H1 (cell line): ENCODE measurements at regions not wholly inside any gene's neighbourhood (a gene's known extent, or its start where the extent isn't known, plus 50 kb on each side); places are given as distances from the start of the nearest gene placed in this dataset.

Experiments
- EP300 ChIP-seq, 2 experiments: IDR thresholded peaks; 1 replicate in 1 of 2; 2 replicates in 1 of 2; pipeline ENCODE4 v1.6.1; 2011 to 2012; ENCODE audit warnings: low read depth in 2 of 2, low read length in 2 of 2, mild to moderate bottlenecking in 2 of 2, borderline replicate concordance in 1 of 2, inconsistent platforms in 1 of 2, moderate library complexity in 1 of 2
- TF ChIP-seq, protein P1 (sequence below): fragments of 300-600 bp; sonication (generic); IDR thresholded peaks from 2 replicates; pipeline ENCODE4 v1.7.1; 2012; ENCODE audit warnings: low read length, moderate library complexity, mild to moderate bottlenecking, inconsistent platforms; ENCODE audit not compliant: insufficient replicate concordance

DNA sequence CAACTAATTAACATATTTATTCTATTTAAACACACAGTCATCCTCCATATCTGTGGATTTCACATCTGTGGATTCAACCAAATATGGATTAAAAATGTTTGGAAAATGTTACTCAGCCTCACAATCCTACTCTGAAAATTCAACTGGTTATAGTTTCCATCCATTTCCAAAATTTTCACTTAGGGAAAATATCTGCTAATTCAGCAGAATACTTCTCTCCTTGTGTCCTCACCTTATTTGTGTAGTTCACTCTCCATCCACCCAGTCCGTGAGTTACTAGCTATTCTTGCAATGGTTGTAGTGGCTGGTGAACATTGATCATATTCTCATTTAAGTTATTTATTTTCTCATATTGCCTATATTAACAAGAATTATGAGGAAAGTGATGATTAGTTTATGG, 77.6 kb upstream of the PRKCQ start (continued):
- TF ChIP-seq, protein P1, sequence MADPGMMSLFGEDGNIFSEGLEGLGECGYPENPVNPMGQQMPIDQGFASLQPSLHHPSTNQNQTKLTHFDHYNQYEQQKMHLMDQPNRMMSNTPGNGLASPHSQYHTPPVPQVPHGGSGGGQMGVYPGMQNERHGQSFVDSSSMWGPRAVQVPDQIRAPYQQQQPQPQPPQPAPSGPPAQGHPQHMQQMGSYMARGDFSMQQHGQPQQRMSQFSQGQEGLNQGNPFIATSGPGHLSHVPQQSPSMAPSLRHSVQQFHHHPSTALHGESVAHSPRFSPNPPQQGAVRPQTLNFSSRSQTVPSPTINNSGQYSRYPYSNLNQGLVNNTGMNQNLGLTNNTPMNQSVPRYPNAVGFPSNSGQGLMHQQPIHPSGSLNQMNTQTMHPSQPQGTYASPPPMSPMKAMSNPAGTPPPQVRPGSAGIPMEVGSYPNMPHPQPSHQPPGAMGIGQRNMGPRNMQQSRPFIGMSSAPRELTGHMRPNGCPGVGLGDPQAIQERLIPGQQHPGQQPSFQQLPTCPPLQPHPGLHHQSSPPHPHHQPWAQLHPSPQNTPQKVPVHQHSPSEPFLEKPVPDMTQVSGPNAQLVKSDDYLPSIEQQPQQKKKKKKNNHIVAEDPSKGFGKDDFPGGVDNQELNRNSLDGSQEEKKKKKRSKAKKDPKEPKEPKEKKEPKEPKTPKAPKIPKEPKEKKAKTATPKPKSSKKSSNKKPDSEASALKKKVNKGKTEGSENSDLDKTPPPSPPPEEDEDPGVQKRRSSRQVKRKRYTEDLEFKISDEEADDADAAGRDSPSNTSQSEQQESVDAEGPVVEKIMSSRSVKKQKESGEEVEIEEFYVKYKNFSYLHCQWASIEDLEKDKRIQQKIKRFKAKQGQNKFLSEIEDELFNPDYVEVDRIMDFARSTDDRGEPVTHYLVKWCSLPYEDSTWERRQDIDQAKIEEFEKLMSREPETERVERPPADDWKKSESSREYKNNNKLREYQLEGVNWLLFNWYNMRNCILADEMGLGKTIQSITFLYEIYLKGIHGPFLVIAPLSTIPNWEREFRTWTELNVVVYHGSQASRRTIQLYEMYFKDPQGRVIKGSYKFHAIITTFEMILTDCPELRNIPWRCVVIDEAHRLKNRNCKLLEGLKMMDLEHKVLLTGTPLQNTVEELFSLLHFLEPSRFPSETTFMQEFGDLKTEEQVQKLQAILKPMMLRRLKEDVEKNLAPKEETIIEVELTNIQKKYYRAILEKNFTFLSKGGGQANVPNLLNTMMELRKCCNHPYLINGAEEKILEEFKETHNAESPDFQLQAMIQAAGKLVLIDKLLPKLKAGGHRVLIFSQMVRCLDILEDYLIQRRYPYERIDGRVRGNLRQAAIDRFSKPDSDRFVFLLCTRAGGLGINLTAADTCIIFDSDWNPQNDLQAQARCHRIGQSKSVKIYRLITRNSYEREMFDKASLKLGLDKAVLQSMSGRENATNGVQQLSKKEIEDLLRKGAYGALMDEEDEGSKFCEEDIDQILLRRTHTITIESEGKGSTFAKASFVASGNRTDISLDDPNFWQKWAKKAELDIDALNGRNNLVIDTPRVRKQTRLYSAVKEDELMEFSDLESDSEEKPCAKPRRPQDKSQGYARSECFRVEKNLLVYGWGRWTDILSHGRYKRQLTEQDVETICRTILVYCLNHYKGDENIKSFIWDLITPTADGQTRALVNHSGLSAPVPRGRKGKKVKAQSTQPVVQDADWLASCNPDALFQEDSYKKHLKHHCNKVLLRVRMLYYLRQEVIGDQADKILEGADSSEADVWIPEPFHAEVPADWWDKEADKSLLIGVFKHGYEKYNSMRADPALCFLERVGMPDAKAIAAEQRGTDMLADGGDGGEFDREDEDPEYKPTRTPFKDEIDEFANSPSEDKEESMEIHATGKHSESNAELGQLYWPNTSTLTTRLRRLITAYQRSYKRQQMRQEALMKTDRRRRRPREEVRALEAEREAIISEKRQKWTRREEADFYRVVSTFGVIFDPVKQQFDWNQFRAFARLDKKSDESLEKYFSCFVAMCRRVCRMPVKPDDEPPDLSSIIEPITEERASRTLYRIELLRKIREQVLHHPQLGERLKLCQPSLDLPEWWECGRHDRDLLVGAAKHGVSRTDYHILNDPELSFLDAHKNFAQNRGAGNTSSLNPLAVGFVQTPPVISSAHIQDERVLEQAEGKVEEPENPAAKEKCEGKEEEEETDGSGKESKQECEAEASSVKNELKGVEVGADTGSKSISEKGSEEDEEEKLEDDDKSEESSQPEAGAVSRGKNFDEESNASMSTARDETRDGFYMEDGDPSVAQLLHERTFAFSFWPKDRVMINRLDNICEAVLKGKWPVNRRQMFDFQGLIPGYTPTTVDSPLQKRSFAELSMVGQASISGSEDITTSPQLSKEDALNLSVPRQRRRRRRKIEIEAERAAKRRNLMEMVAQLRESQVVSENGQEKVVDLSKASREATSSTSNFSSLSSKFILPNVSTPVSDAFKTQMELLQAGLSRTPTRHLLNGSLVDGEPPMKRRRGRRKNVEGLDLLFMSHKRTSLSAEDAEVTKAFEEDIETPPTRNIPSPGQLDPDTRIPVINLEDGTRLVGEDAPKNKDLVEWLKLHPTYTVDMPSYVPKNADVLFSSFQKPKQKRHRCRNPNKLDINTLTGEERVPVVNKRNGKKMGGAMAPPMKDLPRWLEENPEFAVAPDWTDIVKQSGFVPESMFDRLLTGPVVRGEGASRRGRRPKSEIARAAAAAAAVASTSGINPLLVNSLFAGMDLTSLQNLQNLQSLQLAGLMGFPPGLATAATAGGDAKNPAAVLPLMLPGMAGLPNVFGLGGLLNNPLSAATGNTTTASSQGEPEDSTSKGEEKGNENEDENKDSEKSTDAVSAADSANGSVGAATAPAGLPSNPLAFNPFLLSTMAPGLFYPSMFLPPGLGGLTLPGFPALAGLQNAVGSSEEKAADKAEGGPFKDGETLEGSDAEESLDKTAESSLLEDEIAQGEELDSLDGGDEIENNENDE: no peak
- no peak for TF ChIP-seq EP300 (IDR thresholded peaks at IDR 0.05; ENCODE audit: borderline replicate concordance in 1 of 2, low read depth in 2 of 2, low read length in 2 of 2)
